Activated B cell treated with CpG ODN at 0.5 μM for 24 hours (primary cell): ENCODE measurements at regions not wholly inside any gene's neighbourhood (a gene's known extent, or its start where the extent isn't known, plus 50 kb on each side); places are given as distances from the start of the nearest gene placed in this dataset.

Experiments used
- ATAC-seq: fragments of 200-7000 bp; cut with Tn5 transposase; one replicate; pipeline ENCODE4 v1.10.0; 2021; ENCODE audit warnings: low read depth, mild to moderate bottlenecking, moderate library complexity
- CTCF ChIA-PET: fragments of 350-600 bp; sonication (Branson Sonifier 250); formaldehyde crosslinking; loops from one replicate; lab custom pipeline; 2021; ENCODE audit warnings: antibody characterized with exemption; lab: Charles Lee
- POLR2A ChIA-PET: fragments of 350-600 bp; sonication (Branson Sonifier 250); formaldehyde crosslinking; loops from one replicate; lab custom pipeline; 2021; ENCODE audit warnings: antibody characterized with exemption; lab: Charles Lee
- DNase-seq: peaks from one replicate; pipeline ENCODE4 v3.0.0; 2022
- H3K27ac Mint-ChIP-seq: one replicate; pipeline ENCODE4 v1.8.0; 2020; ENCODE audit warnings: mixed read lengths
- H3K27me3 Mint-ChIP-seq: one replicate; pipeline ENCODE4 v1.8.0; 2021; ENCODE audit warnings: mixed read lengths
- H3K36me3 Mint-ChIP-seq: one replicate; pipeline ENCODE4 v1.8.0; 2021; ENCODE audit warnings: low read depth, mixed read lengths
- H3K4me1 Mint-ChIP-seq: one replicate; pipeline ENCODE4 v1.8.0; 2021; ENCODE audit warnings: mixed read lengths
- H3K4me3 Mint-ChIP-seq: one replicate; pipeline ENCODE4 v1.8.0; 2020; ENCODE audit warnings: mild to moderate bottlenecking, mixed read lengths
- H3K9me3 Mint-ChIP-seq: one replicate; pipeline ENCODE4 v1.8.0; 2020; ENCODE audit warnings: mixed read lengths
- CTCF ChIP-seq: fragments of 200-600 bp; IDR thresholded peaks from one replicate; pipeline ENCODE4 v1.8.0; 2022; ENCODE audit warnings: antibody characterized with exemption, mild to moderate bottlenecking
- intact Hi-C: fragments of 100-400 bp; cut with micrococcal nuclease; formaldehyde crosslinking; loops from one replicate; pipeline ENCODE4 v1.15.1; 2024

GRCh38 chr3:184465883-184466412 lies 86.1 kb downstream of the CHRD start:
- intact Hi-C loops = no loop called here
- POLR2A ChIA-PET = interaction anchor here (0.6 kb wide), 1 partner anchor 9 kb away, joined by 4 read pairs; no protein-coding TSS in a partner anchor

GRCh38 chr3:184466413-184466960 lies 86.6 kb downstream of the CHRD start:
- Mint-ChIP-seq H3K4me3 (no peak overlapping the region), H3K27ac (no peak overlapping the region), H3K27me3 (peaks cover 16% of the 10 kb centered on the region), H3K36me3 (no peaks in the 10 kb centered on the region), H3K9me3 (peaks cover 2% of the 10 kb centered on the region), H3K4me1 (peaks cover 21% of the 10 kb centered on the region)
- CTCF ChIA-PET = no interaction called here
- DNase-seq (no peak), ATAC-seq (no peak)
- intact Hi-C loops = no loop called here
- no peak for TF ChIP-seq CTCF
- POLR2A ChIA-PET = interaction anchor here (0.6 kb wide), 1 partner anchor 8 kb away, joined by 4 read pairs; no protein-coding TSS in a partner anchor

More at GRCh38 chr3:184465883-184466412, 86.1 kb downstream of the CHRD start:
- DNase-seq = no peak
- H3K4me1 Mint-ChIP-seq = peaks cover 19% of the 10 kb centered on the region
- peaks cover 2% of the 10 kb centered on the region for H3K9me3 Mint-ChIP-seq
- peaks cover 16% of the 10 kb centered on the region for H3K27me3 Mint-ChIP-seq
- no peaks in the 10 kb centered on the region for H3K36me3 Mint-ChIP-seq
- no peak overlapping the region for H3K4me3 Mint-ChIP-seq
- no peak for ATAC-seq
- no peak for TF ChIP-seq CTCF
- CTCF ChIA-PET = no interaction called here
- H3K27ac Mint-ChIP-seq = no peak overlapping the region

- H3K4me3 Mint-ChIP-seq = no peak overlapping the region
Observed at GRCh38 chr3:184467171-184467570, 87.3 kb downstream of the CHRD start.

GRCh38 chr3:184470551-184470950 lies 90.7 kb downstream of the CHRD start:
- Mint-ChIP-seq H3K4me3 (no peak overlapping the region), H3K27me3 (peaks cover 8% of the 10 kb centered on the region), H3K4me1 (peaks cover 32% of the 10 kb centered on the region), H3K27ac (no peak overlapping the region), H3K36me3 (no peaks in the 10 kb centered on the region), H3K9me3 (peaks cover 5% of the 10 kb centered on the region)
- ChIA-PET CTCF (interaction anchor here (1.0 kb wide), 1 partner anchor 44 kb away, joined by 4 read pairs; no protein-coding TSS in a partner anchor), POLR2A (interaction anchor here (0.6 kb wide), 1 partner anchor 33 kb away, joined by 6 read pairs; no protein-coding TSS in a partner anchor)
- TF ChIP-seq CTCF = no peak
- ATAC-seq = no peak
- intact Hi-C loops = no loop called here
- no peak for DNase-seq

More at GRCh38 chr3:184467171-184467570, 87.3 kb downstream of the CHRD start:
- peaks cover 2% of the 10 kb centered on the region for H3K9me3 Mint-ChIP-seq
- no peaks in the 10 kb centered on the region for H3K36me3 Mint-ChIP-seq
- no peak overlapping the region for H3K27ac Mint-ChIP-seq
- CTCF ChIA-PET = no interaction called here
- no peak for DNase-seq
- TF ChIP-seq CTCF = no peak
- POLR2A ChIA-PET = no interaction called here
- H3K27me3 Mint-ChIP-seq = peaks cover 12% of the 10 kb centered on the region
- H3K4me1 Mint-ChIP-seq = peaks cover 21% of the 10 kb centered on the region
- no peak for ATAC-seq
- intact Hi-C loops = no loop called here

GRCh38 chr3:184471439-184471838 lies 90.1 kb upstream of the EPHB3 start:
- Mint-ChIP-seq H3K27me3 (peaks cover 6% of the 10 kb centered on the region), H3K9me3 (peaks cover 5% of the 10 kb centered on the region), H3K4me1 (peaks cover 23% of the 10 kb centered on the region), H3K36me3 (no peaks in the 10 kb centered on the region), H3K27ac (no peak overlapping the region), H3K4me3 (no peak overlapping the region)
- CTCF ChIA-PET = no interaction called here
- TF ChIP-seq CTCF = no peak
- no peak for ATAC-seq
- POLR2A ChIA-PET = interaction anchor here (0.7 kb wide), 1 partner anchor 175 kb away, joined by 3 read pairs; no protein-coding TSS in a partner anchor
- no peak for DNase-seq
- intact Hi-C loops = no loop called here
